H9 (cell line): ENCODE measurements at regions not wholly inside any gene's neighbourhood (a gene's known extent, or its start where the extent isn't known, plus 50 kb on each side); places are given as distances from the start of the nearest gene placed in this dataset.

Experiments
- DNase-seq: peaks from one replicate; pipeline ENCODE4 v3.0.0-alpha.2; 2017
- H2AFZ ChIP-seq: one replicate; pipeline ENCODE4 v1.6.1; 2013; ENCODE audit warnings: mild to moderate bottlenecking, low read length, control low read depth, moderate library complexity
- H2AK5ac ChIP-seq: 2 replicates; pipeline ENCODE4 v1.6.1; 2013; ENCODE audit warnings: low read length, control low read depth, mixed read lengths; ENCODE audit not compliant: insufficient read length
- H2BK120ac ChIP-seq: one replicate; pipeline ENCODE4 v1.6.1; 2013; ENCODE audit warnings: low read depth, mild to moderate bottlenecking, low read length, control low read depth, inconsistent platforms; ENCODE audit not compliant: poor library complexity, severe bottlenecking
- H2BK12ac ChIP-seq: 2 replicates; pipeline ENCODE4 v1.6.1; 2013; ENCODE audit warnings: low read length, control low read depth, mixed read lengths, low read depth; ENCODE audit not compliant: insufficient read length
- H2BK15ac ChIP-seq: 2 replicates; pipeline ENCODE4 v1.6.1; 2013; ENCODE audit warnings: low read depth, low read length, control low read depth
- H2BK20ac ChIP-seq: one replicate; pipeline ENCODE4 v1.6.1; 2013; ENCODE audit warnings: low read depth, mild to moderate bottlenecking, low read length, control low read depth, inconsistent platforms; ENCODE audit not compliant: poor library complexity, severe bottlenecking
- H2BK5ac ChIP-seq: 2 replicates; pipeline ENCODE4 v1.6.1; 2013; ENCODE audit warnings: low read length, control low read depth, mixed read lengths; ENCODE audit not compliant: insufficient read length
- H3K14ac ChIP-seq: 2 replicates; pipeline ENCODE4 v1.6.1; 2013; ENCODE audit warnings: low read length, control low read depth; ENCODE audit not compliant: insufficient read depth
- H3K18ac ChIP-seq: 2 replicates; pipeline ENCODE4 v1.6.1; 2013; ENCODE audit warnings: low read depth, mild to moderate bottlenecking, mixed read lengths, low read length, control low read depth; ENCODE audit not compliant: insufficient read length
- H3K23ac ChIP-seq: 2 replicates; pipeline ENCODE4 v1.6.1; 2013; ENCODE audit warnings: low read length, control low read depth, mixed read lengths, low read depth; ENCODE audit not compliant: insufficient read length
- H3K23me2 ChIP-seq: 2 replicates; pipeline ENCODE4 v1.6.1; 2013; ENCODE audit warnings: low read depth, mild to moderate bottlenecking, mixed read lengths, low read length, control low read depth; ENCODE audit not compliant: insufficient read length, poor library complexity, severe bottlenecking
- H3K27ac ChIP-seq: 2 replicates; pipeline ENCODE4 v1.5.1; 2013; ENCODE audit warnings: low read length, control low read depth, mixed read lengths, low read depth; ENCODE audit not compliant: insufficient read length
- H3K27me3 ChIP-seq: 2 replicates; pipeline ENCODE4 v1.6.1; 2013; ENCODE audit warnings: low read length, control low read depth, inconsistent platforms; ENCODE audit not compliant: insufficient read depth
- H3K4ac ChIP-seq: 2 replicates; pipeline ENCODE4 v1.6.1; 2013; ENCODE audit warnings: low read depth, mild to moderate bottlenecking, control low read depth, inconsistent platforms, low read length, moderate library complexity
- H3K4me1 ChIP-seq: 2 replicates; pipeline ENCODE4 v1.6.1; 2013; ENCODE audit warnings: low read length, control low read depth, inconsistent platforms; ENCODE audit not compliant: insufficient read depth
- H3K4me2 ChIP-seq: 2 replicates; pipeline ENCODE4 v1.6.1; 2013; ENCODE audit warnings: low read length, control low read depth, mixed read lengths; ENCODE audit not compliant: insufficient read length, insufficient read depth
- H3K56ac ChIP-seq: 2 replicates; pipeline ENCODE4 v1.6.1; 2013; ENCODE audit warnings: low read depth, mild to moderate bottlenecking, mixed read lengths, low read length, control low read depth; ENCODE audit not compliant: insufficient read length
- H3K79me1 ChIP-seq: 2 replicates; pipeline ENCODE4 v1.6.1; 2013; ENCODE audit warnings: low read depth, mild to moderate bottlenecking, moderate library complexity, low read length, control low read depth, inconsistent platforms; ENCODE audit not compliant: insufficient read depth, poor library complexity, severe bottlenecking
- H3K79me2 ChIP-seq: 2 replicates; pipeline ENCODE4 v1.6.1; 2013; ENCODE audit warnings: low read length, control low read depth, inconsistent platforms; ENCODE audit not compliant: insufficient read depth
- H3K9ac ChIP-seq: 2 replicates; pipeline ENCODE4 v1.6.1; 2013; ENCODE audit warnings: low read length, control low read depth, mixed read lengths; ENCODE audit not compliant: insufficient read length; ENCODE audit errors: extremely low read depth
- H3K9me3 ChIP-seq: one replicate; pipeline ENCODE4 v1.6.1; 2013; ENCODE audit warnings: low read depth, low read length, inconsistent platforms; ENCODE audit not compliant: control insufficient read depth
- H3T11ph ChIP-seq: one replicate; pipeline ENCODE4 v1.6.1; 2013; ENCODE audit warnings: mild to moderate bottlenecking, low read length, control low read depth, inconsistent platforms
- H4K20me1 ChIP-seq: one replicate; pipeline ENCODE4 v1.6.1; 2013; ENCODE audit not compliant: control insufficient read depth, insufficient read length, insufficient read depth
- H4K5ac ChIP-seq: 2 replicates; pipeline ENCODE4 v1.6.1; 2013; ENCODE audit warnings: low read depth, mild to moderate bottlenecking, mixed read lengths, low read length, control low read depth; ENCODE audit not compliant: insufficient read length
- H4K8ac ChIP-seq: replicated peaks from 2 replicates; pipeline ENCODE4 v1.6.1; 2013; ENCODE audit warnings: low read length, control low read depth, mixed read lengths, low read depth; ENCODE audit not compliant: insufficient read length
- H4K91ac ChIP-seq: 2 replicates; pipeline ENCODE4 v1.6.1; 2013; ENCODE audit warnings: low read depth, mild to moderate bottlenecking, moderate library complexity, mixed read lengths, low read length, control low read depth; ENCODE audit not compliant: insufficient read length
- H3K27ac Mint-ChIP-seq, 3 experiments: 2 replicates in 2 of 3; 3 replicates in 1 of 3; pipeline ENCODE4 v1.8.0; 2020 to 2021; ENCODE audit warnings: mixed read lengths in 3 of 3, mild to moderate bottlenecking in 1 of 3, moderate library complexity in 1 of 3
- H3K27me3 Mint-ChIP-seq: 2 replicates; pipeline ENCODE4 v1.8.0; 2021; ENCODE audit warnings: low read depth, mild to moderate bottlenecking, moderate library complexity, mixed read lengths
- H3K36me3 Mint-ChIP-seq, 3 experiments: 2 replicates in 2 of 3; 3 replicates in 1 of 3; pipeline ENCODE4 v1.8.0; 2020 to 2021; ENCODE audit warnings: low read depth in 3 of 3, mixed read lengths in 3 of 3; ENCODE audit not compliant: insufficient read depth in 1 of 3
- H3K4me1 Mint-ChIP-seq, 2 experiments: 2 replicates each; pipeline ENCODE4 v1.8.0; 2020; ENCODE audit warnings: mixed read lengths in 2 of 2
- H3K4me3 Mint-ChIP-seq, 2 experiments: 2 replicates in 1 of 2; 3 replicates in 1 of 2; pipeline ENCODE4 v1.8.0; 2020 to 2021; ENCODE audit warnings: mild to moderate bottlenecking in 2 of 2, mixed read lengths in 2 of 2, moderate library complexity in 1 of 2
- H3K9me3 Mint-ChIP-seq, 2 experiments: 2 replicates in 1 of 2; 3 replicates in 1 of 2; pipeline ENCODE4 v1.8.0; 2020; ENCODE audit warnings: mild to moderate bottlenecking in 2 of 2, mixed read lengths in 2 of 2, moderate library complexity in 1 of 2
- CTCF ChIP-seq: fragments of 200-600 bp; sonication (generic); conservative IDR thresholded peaks from 3 replicates; pipeline ENCODE4 v1.8.0; 2021; ENCODE audit warnings: antibody characterized with exemption, mild to moderate bottlenecking
- WGBS: extraction: QIAGEN DNeasy Blood & Tissue Kit; methylation state at CpG from one replicate; pipeline ENCODE4 v1.1.7; 2013; ENCODE audit warnings: missing lambda C conversion rate, low lambda C conversion rate, mixed read lengths; ENCODE audit not compliant: insufficient read length; ENCODE audit errors: extremely low coverage; 5-methylcytosine and 5-hydroxymethylcytosine counted together

GRCh38 chr1:229810140-229810539, 184.1 kb downstream of the URB2 start:
- no CpG with 5 or more reads among the region's 1 CpG for WGBS
- Histone ChIP-seq H4K91ac (no peak overlapping the region), H2BK15ac (no peak overlapping the region), H3K9ac (no peak overlapping the region), H4K20me1 (no peaks in the 10 kb centered on the region), H3T11ph (no peak overlapping the region), H4K5ac (no peak overlapping the region), H2BK12ac (no peak overlapping the region), H2AFZ (no peak overlapping the region), H3K79me1 (no peaks in the 10 kb centered on the region), H3K4me1 (no peaks in the 10 kb centered on the region), H3K9me3 (peaks cover 3% of the 10 kb centered on the region), H3K27me3 (no peaks in the 10 kb centered on the region), H3K79me2 (no peaks in the 10 kb centered on the region), H4K8ac (no peak overlapping the region), H3K4me2 (no peak overlapping the region), H2BK5ac (no peak overlapping the region), H3K18ac (no peak overlapping the region), H3K56ac (no peak overlapping the region), H2AK5ac (no peak overlapping the region), H3K27ac (no peak overlapping the region), H3K23ac (no peak overlapping the region), H3K4ac (no peak overlapping the region), H3K14ac (no peak overlapping the region), H3K23me2 (no peaks in the 10 kb centered on the region), H2BK20ac (no peak overlapping the region), H2BK120ac (no peak overlapping the region)
- Mint-ChIP-seq H3K27ac (no peak overlapping the region), H3K27me3 (peaks cover 10% of the 10 kb centered on the region), H3K36me3 (peaks cover 9 to 27% (median 14%) of the 10 kb centered on the region in 3 experiments; a peak in 6 of 7 replicates), H3K9me3 (peaks cover 29 to 34% of the 10 kb centered on the region in 2 experiments), H3K4me3 (no peak overlapping the region), H3K4me1 (peaks cover 11 to 15% of the 10 kb centered on the region in 2 experiments)
- TF ChIP-seq CTCF: no peak
- no peak for DNase-seq
